COLO829 (cell line): ENCODE measurements at regions not wholly inside any gene's neighbourhood (a gene's known extent, or its start where the extent isn't known, plus 50 kb on each side); places are given as distances from the start of the nearest gene placed in this dataset.
"Not testable (repeated sequence)": the region's sequence is repeated elsewhere in the genome, so short reads cannot be mapped to it uniquely, and the experiment has no call there.

Experiments used
- DNase-seq: peaks from one replicate; pipeline ENCODE4 v3.0.0; 2012; ENCODE audit warnings: low spot score

DNA sequence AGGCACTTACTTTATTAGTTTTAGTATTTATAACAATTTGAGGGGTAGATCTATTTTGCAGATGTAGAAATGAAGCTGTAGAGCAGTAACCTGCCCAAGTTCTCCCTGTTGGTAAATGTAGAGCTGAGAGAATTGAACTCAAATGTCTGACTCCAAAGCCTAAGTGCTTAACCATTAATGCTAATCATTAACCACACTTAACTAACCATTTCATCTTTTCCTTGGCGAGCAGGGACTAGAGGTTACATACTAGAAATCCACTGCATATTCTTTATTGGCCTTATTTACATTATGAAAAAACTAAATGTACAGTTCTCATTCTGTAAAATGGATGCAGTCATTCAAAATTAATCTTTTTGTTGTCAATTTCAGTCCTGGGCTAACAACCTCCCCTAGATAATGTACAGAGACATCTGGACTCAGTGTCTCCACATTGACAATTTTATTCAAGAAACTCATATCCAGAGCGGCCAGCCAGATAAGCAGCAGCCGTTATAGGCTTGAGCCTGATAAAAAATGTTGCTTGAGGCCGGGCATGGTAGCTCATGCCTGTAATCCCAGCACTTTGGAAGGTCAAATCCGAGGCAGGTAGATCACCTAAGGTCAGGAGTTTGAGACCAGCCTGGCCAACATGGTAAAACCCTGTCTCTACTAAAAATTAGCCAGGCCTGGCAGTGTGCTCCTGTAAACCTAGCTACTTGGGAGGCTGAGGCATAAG is 76.7 kb upstream of the PICALM start:
- DNase-seq: no peak

DNA sequence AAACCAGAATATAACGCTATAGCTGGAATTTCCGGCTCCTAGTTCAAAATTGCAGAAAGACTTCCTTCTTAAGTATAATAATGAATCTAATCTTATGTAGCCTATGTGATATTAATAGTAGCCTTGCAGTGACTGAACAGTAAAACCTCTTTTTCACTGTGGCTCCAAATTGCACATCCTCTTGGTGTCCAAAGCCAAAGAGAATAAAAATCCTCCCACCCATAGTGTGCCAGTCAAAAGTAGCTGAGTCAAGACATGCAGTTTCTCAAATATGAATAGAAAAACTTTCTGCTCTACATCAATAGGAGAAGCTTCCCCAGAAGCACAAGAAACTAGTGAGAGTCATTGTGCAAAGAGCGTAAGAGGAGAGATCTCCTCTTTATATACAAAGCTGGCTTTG is 76.0 kb upstream of the PICALM start:
- DNase-seq: no peak

DNA sequence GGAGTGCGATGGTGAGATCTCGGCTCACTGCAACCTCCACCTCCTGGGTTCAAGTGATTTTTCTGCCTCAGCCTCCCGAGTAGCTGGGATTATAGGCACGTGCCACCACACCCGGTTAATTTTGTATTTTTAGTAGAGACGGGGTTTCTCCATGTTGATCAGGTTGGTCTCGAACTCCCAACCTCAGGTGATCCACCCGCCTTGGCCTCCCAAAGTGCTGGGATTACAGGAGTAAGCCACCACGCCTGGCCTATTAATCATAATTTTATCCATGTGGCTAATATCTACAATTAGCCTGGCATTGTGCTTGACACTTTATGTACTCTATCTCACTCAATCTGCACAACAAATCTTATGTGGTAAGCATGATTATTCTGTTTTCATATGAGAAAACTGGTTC is 75.2 kb upstream of the PICALM start:
- not testable (repeated sequence) for DNase-seq

GRCh38 chr11:86143087-86144030 is 74.5 kb upstream of the PICALM start:
- no peak for DNase-seq

DNA sequence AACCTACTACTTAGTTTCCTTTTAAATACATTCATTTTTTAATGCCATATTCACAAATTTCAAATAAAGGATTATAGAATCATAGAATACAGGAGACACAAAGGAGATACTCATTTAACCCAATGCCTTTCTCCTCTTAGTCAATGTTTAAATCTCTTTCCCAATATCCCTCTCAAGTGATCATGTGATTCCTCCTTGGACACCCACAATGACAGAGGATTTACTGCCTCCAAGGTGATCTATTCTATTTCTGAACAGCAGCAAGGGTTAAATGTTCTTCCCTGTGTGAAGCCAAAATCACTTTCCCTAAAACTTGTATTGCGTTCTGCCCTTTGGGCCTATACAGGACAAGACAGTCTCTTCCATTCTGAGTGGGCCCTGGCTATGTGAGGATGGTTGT is 73.3 kb upstream of the PICALM start:
- DNase-seq: no peak

GRCh38 chr11:86141727-86142126 is 72.8 kb upstream of the PICALM start:
- no peak for DNase-seq

DNA sequence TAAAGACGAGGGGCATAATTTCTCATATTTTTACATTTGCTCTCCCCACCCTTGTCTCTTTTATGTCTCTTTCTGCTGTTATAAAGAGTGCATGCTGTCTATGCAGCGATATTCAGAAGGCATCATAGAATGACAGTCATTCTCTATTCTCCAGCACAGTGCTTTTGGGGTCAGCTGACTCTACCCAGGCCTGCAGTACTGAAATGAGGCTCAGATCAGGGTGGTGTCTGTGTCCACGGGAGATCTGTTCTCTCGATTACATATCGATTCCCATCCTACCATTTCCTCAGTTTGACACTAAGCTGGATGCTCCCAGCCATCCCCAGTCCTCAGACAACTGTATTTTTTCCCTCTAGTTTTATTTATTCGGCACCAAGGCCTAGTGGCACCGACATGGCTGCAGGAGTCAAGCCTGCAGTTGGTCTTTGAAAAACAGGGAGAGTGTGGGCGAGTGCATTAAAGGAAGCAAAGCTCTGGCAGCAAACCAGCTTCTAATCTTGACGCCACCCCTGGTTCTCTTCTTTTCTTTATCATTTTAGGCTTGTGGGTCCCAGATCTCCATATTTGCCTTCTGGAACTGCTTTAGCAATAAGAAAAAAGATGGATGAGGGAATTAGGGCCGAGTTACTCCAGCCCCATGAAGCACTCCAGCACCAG is 71.6 kb upstream of the PICALM start:
- DNase-seq: no peak

DNA sequence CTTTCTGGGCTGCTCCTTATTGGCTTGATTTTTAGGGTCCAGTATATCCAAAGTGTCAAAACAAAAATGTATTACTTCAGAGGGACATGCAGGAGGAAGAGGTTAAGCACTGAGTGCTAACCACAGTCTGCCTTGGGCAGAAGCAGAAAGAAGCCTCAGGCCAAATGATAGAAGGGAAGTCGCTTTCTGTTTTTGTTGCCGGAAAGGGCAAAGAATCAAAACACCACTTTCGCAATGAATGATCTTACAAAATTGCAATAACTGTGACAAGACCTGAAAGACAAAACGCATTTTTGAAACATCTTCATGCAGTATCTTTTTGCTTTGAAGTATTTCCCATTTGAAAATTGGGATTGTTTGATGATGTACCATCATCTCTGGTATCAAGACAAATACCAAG is 70.1 kb upstream of the PICALM start:
- no peak for DNase-seq

- no peak for DNase-seq
These were observed 67.7 kb upstream of the PICALM start for GRCh38 chr11:86136538-86136937.

GRCh38 chr11:86135319-86135714 is 66.4 kb upstream of the PICALM start:
- DNase-seq: no peak

GRCh38 chr11:86134580-86135318 is 65.9 kb upstream of the PICALM start:
- no peak for DNase-seq

DNA sequence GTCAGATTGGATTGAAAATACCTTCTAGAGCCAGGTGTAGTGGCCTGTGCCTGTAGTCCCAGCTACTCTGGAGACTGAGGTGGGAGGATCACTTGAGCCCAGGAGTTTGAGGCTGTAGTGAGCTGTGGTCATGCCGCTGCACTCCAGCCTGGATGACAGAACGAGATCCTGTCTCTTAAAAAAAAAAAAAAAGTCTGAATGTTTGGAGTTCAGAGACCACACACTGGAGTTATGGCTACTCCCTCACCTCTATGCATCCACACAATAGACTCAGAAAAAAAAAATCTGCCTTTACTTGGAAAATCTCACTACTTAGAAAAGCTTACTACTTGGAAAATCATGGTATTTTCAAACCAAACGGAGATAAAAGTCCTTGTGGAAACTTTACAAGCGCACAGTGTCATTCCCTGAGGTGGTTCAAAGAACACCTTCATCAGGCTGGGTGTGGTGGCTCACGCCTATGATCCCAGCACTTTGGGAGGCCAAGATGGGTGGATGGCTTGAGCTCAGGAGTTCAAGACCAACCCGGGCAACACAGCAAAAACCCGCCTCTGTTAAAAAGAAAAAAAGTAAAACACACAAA is 63.9 kb upstream of the PICALM start:
- no peak for DNase-seq

DNA sequence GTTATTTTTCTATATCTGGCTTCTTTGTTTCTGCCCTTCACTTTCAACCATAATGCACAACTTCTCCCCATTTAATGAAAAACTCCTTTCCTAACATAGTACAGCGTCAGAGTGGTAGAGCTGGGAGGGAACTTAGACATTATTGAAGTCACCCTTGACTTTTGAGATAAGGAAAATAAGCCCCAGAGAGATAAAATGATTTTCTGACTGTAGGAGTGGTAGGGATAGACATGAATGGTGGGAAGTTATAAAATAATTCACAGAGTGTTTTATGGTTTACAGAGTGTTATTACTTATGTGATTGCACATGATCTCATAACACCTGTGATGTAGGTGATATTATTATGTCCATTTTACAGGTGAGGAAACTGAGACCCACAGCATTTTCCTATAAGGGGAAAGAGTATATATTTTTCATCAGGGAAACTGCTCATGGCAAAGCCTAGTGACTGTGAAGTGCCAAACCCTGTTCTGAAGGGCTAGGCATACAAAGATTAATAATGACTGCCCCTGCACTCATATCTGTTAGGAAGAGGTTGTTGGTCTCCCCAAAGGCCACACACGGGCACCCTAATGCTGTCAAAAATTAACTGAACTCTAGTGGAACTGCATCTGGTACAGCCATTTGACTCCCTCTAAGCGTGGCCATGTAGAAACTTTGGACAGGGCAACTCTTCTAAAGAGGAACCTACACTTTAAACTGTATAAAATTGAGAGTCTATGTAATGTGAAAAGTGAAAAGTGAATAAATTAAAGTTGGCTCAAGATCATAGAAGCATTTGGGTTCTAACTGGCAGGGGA is 61.1 kb upstream of the PICALM start:
- DNase-seq: no peak

DNA sequence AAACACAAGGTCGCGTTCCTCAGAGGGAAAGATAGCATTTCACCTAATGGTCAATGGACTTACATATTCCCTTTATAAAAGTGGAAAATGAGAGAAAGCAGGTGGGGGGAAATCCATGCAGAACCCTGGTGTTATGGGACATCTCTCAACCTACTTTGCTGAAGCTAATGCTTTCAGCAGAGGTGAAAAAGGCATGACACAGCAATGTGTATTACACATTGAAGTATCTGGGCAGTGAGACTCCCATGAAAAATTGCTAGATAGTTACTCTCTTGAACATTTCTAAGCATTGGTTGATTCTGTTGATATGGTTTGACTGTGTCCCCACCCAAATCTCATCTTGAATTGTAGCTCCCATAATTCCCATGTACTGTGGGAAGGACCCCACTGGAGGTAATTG is 60.0 kb upstream of the PICALM start:
- no peak for DNase-seq

GRCh38 chr11:86126862-86127261 is 58.0 kb upstream of the PICALM start:
- DNase-seq: no peak

DNA sequence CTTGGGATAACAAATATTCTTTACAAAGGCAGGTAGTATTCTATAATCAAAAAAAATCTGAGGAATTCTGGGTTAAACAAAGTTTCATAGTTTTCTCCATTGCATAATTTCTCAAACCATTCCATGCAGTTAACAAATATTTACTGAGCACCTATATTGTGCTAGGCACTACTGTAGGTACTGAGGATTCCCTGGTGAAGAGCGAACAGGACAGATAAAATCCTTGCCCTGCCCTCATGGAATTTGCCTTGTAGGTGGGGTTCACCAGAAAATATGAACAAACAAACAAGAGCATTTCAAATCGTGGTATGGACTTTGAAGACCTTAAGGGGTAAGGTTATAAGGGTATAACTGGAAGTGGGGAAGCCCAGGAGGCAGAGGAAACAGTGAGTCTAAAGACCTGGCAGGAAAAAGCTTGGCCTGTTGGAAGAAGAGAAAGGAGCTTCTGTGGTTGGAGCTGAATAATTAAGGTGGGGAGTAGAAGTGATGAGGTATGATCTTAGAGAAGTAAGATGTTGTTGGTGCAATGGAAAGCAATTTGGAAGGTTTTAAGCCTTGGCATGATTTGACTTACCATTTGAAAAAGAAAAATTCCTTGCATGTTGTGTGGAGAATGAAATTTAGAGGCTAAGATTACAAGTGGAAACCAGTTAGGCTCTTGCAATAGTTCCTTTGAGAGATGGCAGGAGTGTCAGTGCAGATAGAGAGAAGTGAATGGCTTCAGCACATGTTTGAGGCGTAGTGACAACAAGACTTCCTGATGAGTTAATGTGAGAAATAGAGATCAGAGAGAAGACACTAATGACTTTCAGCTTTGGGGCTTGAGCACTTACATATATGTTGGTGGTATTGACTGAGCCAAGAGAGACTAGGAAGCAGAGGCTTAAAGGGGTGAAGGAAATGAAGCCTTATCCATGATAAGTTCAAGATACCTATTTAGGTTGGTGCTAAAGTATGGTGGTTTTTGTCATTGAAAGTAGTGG is 55.7 kb upstream of the PICALM start:
- DNase-seq: no peak

DNA sequence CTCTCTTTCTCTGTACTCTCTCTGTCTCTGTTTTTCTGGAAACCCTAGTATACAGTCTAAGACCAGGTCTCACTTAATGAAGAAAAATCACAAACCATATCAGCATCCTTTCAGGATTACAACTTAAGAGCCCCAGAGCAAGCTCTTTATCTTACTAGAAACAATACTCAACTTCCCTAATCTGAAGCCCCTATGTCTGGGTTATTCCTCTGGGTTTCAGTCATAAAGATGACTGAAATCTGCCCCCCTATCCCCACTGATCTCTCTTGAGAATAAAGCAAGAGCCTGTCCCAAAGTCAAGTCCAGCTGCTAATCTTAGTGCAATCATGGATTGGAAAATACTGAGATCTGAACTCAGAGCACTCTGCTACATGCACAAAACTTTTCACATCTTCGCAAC is 53.9 kb upstream of the PICALM start:
- DNase-seq: no peak

DNA sequence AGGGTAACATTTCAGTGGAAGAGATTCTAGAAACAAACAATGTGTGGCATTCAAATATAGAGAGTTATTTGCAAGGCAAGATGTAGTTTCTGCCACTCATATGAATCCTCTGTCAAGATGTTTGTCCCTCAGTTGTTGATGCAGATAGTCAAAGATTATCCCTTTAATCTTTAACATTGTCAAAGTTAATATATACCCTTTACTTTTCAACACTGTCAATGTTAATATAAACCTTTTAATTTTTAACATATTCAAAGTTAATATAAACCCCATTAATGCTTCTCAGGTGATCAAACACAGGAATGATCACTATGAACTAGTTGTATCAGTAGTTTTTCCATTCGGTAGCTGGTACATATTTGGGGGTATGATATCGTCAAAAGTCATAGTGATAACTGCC is 51.9 kb upstream of the PICALM start:
- no peak for DNase-seq

DNA sequence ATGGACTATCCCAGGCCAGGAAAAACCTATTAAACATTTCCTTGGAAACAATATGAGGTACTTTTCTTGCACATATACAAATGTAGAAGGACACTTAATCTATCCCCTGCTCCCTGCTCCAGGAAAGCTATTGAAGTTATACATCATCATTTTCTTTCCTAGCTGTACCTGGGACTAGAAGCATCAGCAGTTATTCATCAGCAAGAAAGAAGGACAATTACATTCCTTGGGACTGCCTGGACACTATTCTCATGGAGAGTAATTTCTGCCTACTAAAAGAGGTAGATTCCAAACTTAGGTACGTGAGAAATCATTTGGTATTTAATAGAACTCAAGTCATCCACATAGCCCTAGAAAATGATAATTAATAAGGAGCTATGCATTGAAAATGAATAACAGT is 51.0 kb upstream of the PICALM start:
- DNase-seq: no peak

DNA sequence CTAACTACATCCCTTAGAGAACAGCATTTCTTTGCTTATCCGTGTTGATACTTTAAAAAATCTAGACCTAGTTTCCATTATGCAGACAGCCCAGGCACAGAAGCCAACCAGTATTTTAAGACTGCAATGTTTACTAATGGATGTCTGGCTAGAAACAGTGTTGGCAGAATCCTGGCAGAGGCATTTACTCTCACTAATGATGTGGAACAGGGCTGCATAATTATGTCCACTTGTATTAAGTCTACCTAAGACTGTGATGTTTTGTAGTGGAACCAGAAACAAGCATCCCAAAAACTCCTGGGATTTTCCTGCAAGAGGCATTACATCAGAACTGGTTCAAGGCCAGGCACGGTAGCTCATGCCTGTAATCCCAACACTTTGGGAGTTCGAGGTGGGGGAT is 50.2 kb upstream of the PICALM start:
- no peak for DNase-seq
